Anterior cingulate cortex (tissue), 58 donors: ENCODE measurements at regions not wholly inside any gene's neighbourhood (a gene's known extent, or its start where the extent isn't known, plus 50 kb on each side); places are given as distances from the start of the nearest gene placed in this dataset.

Experiments
- DNase-seq, 58 donors: peaks; one replicate each; lab custom pipeline; 2025; lab: John Stamatoyannopoulos, UW

GRCh38 chr1:204736836-204737235 lies 51.3 kb upstream of the LRRN2 start:
- no peak for DNase-seq

GRCh38 chr1:204738506-204738905 lies 53.0 kb upstream of the LRRN2 start:
- DNase-seq, result no peak

GRCh38 chr1:204740354-204740753 lies 54.8 kb upstream of the LRRN2 start:
- no peak for DNase-seq

GRCh38 chr1:204741440-204741839 lies 55.9 kb upstream of the LRRN2 start:
- DNase-seq, result no peak

DNA sequence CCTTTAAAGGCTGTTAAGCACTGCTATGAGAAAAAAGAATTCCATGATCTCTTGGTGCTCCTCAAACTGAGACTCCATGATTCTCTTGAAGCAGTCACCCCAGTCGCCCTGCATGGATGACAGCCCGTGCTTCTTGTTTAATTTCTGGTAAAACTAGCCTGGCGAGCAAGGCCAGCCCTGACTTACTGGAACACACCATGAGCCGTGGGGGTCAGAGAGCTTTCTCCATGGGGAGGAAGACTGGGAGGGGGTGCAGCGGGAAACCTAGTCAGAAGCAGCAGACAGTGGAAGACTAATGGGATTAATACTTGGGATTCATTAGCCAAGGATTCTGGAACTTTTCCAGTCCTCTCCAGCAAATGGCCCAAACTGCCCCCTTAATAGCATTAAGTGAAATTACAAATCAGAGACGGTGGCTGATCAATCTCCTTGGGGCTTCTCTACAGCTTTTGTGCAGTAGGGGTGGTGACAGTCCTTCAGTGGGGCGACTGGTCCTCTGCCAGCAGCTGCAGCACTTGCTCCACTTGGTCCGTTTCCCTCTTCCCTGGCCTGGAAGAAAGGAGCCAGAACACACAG lies 57.2 kb upstream of the LRRN2 start:
- DNase-seq, result peak in 1 of 58 donors; percentile 22

DNA sequence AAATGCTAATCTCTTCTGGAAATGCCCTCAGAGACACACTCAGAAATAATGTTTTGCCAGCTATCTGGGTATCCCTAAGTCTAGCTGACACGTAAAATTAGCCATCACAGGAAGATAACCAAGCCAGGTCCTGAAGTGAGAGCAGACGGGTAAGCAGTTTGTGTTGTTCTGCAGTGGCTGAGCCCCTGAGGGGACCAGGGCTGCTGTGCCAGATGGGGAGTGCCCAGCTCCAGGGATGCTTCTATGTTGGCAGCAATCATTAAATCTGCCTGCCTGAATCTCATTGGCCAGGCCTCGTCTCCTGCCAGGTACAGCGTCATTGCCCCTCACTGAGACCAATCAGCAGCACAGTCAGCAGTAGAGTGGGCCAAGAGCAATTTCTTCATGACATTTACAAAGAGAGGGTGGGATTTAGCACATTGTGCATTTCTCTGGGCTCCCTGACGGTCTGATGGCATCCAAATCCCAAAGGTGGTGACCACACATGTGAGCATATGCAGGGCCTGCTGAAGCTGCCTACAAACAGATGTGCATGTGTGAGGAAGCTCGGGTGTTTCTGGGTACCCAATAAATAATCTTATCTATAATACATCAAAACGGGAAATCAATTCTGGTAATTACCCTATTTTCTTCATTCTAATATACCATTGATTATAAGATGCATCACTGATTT lies 58.7 kb upstream of the LRRN2 start:
- no peak for DNase-seq

GRCh38 chr1:204746838-204747442 lies 61.4 kb upstream of the LRRN2 start:
- peak in 3 of 58 donors; percentile 2 to 9 (median 4) for DNase-seq

DNA sequence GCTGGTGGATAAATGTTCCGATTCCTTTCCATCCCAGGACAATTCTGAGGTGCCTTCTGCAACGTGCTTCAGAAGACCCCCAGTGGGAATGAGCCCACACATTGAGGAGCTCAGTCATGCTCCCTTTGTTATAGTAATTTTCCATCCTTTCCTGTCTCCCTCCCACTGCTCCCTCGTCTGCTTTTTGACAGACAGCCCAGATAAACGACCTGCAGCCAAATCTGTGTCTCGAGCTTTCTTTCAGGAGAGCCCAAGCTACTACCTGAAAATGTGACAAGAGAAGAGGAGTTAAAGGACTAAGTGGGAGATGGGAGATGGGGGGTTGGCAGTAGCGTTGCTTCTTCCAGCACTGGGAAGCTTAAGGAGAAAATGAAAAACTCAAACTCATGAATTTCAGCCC lies 65.9 kb upstream of the LRRN2 start:
- DNase-seq, result no peak

DNA sequence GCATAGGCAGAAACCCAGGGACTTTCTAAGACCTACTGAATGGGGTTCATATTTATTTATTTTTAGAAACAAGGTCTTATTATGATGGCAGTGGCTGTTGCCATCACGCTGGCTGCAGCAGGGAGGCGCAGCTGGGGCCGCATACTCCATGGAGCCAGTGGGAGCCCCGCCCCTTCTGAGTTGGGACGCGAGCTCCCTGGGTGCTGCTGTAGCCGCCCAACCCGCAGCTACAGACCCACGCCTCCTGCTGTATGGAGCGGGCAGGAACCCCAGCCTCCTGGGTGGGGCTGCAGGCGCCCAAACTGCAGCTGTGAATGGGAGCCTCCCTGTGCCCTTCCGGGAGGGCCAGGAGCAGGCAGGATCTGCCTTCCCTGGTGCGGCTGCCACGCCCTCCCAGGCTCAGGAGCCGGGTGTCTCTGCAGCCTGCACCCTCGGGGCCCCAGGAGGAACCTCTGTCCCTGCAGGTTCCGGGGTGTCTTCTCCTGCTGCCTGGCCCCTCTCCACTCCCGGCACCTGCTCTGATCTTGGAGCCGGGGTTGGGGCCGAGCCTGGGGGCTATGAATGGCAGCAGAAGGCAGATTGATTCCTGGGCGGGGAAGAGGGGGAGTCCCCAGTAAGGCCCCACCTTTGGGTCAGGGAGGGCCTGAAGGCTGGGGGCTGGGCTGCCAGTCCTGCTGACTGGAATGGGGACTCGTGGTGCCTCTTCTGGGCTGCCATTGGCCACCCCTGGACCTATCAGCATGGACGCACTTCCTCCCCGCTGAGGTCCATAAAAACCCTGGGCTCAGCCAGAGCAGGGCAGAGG lies 66.5 kb upstream of the LRRN2 start:
- peak in 2 of 58 donors; percentile 4 to 37 for DNase-seq

- no peak for DNase-seq
These were observed 67.1 kb upstream of the LRRN2 start for GRCh38 chr1:204752688-204753040.

- DNase-seq, result no peak
These were observed 69.3 kb upstream of the LRRN2 start for GRCh38 chr1:204754821-204755220.

DNA sequence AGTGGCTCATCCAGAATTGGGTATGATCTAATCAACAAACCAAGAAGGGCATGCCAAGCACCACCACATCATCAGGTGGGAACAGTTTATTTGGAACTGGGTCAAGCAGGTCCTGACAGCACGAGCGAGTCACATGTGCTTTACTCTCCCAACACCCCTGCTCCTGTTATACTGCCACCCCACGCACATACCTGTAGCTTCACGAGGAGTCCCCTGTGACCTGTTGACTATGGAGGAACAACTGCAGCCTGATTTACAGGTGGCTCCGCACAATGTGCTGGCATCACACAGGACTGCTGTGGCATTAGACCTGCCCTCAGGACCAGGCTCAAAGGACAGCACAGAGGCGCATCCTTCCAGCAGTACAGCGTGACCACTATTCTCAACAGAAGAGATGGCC lies 70.8 kb upstream of the LRRN2 start:
- no peak for DNase-seq

GRCh38 chr1:204756811-204757210 lies 71.3 kb upstream of the LRRN2 start:
- no peak for DNase-seq

- no peak for DNase-seq
These were observed 73.1 kb upstream of the LRRN2 start for GRCh38 chr1:204758601-204759000.

GRCh38 chr1:204760350-204760749 lies 74.8 kb upstream of the LRRN2 start:
- no peak for DNase-seq

DNA sequence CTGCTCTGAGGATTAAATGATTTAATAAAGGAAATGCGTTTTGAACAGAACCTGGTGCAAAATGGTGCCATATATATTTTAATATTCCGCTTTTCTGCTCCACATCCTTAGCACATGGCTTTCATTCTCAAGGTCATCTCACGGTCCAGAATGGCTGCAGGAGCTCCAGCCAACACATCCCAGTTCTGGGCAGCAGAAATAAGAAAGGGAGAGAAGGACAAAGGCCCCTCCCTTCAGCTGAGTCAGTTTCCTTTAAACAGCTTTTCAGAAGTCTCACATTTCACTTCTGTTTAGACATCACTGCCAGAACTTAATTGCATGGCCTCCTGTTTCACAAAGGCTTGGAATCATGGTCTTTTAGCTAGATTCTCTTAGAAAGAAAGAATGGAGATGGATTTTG lies 75.2 kb upstream of the LRRN2 start:
- no peak for DNase-seq

DNA sequence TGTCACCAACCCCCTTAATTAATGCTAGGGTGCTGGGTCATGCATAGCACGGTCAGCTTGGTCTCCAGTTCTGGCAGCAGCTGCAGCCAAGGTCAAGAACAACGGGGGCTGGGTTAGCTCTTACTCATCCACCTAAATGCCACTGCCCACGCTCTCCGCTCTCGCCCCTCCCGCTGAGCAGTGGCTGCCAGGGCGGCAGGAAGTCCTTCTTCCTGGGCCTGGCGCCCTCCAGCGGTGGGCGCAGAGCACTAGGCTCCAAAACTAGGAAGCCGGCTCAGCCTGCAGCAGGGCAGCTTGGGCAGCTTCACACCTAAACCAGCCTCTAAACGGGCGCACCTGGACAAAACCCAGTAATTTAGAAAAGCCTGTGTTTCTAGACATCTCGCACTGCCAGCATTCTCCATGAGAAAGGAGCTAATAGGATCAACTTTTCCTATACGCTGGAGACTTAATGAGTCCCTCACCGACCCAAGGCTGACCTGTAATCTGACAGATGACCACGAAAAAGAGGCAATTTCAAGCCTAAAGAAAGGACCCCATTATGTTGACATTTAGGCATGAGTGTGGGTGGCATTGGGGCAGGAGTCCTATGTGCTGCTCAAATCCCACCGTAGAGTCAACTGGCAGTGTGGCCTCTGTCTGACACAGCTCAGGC lies 78.4 kb upstream of the LRRN2 start:
- peak; percentile 6 to 81 (median 54) for DNase-seq

DNA sequence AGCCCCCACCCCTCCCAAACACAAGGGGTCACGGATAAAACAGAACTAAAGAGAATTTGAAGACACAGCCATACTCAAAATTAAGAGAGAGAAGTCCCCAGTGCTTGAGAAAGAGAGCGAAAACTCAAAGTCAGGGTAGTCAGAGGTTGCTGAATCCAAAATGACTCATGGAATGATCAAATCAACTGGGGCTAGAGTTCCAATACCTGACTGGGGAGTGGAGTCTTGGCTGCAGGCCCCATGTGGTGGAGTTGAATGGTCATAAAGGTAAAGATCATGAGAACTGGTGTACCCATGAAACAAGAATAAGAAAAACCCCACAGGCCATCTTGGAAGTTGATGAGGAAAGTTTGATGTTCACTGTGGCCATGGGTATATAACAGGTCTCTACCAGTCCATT lies 84.5 kb upstream of the LRRN2 start:
- DNase-seq, result no peak

- DNase-seq, result no peak
These were observed 85.8 kb upstream of the LRRN2 start for GRCh38 chr1:204771358-204771757.

DNA sequence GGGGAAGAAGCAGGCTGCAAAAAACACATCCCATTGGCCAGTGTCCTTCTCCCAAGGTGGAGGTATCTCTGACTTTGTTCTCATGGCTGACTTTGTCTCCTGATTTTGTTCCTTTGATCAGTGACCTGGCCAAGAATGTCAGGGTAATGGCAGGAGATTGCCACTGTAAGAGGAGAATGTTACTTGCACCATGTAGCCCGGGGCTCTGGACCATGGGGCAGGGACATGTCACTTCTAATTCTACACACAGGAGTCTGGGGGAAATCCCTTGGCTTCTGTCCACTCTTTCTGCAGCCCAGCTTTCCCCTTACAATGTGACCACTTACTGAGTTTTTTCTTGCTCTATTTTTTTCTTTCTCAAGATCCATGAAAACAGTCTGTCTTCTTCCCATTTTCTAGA lies 87.7 kb upstream of the LRRN2 start:
- DNase-seq, result no peak

- no peak for DNase-seq
These were observed 90.0 kb upstream of the LRRN2 start for GRCh38 chr1:204775546-204775945.
